ENCODE measurements at regions not wholly inside any gene's neighbourhood (a gene's known extent, or its start where the extent isn't known, plus 50 kb on each side); places are given as distances from the start of the nearest gene placed in this dataset.

- no peak for DNase-seq
Measured at GRCh38 chr6:115717472-115717871, 343.2 kb downstream of the FRK start.

GRCh38 chr6:115717062-115717461, 343.6 kb downstream of the FRK start:
- DNase-seq = no peak

GRCh38 chr6:115712291-115712961, 348.3 kb downstream of the FRK start:
- no peak for DNase-seq

- DNase-seq = no peak
Measured at GRCh38 chr6:115708850-115709249, 351.8 kb downstream of the FRK start.

GRCh38 chr6:115706981-115707380, 353.7 kb downstream of the FRK start:
- DNase-seq = no peak

- DNase-seq = no peak
Measured at GRCh38 chr6:115706324-115706723, 354.4 kb downstream of the FRK start.

GRCh38 chr6:115704028-115704427, 356.7 kb downstream of the FRK start:
- no peak for DNase-seq

- DNase-seq = no peak
Measured at GRCh38 chr6:115691433-115691832, 369.3 kb downstream of the FRK start.

GRCh38 chr6:115690854-115691253, 369.8 kb downstream of the FRK start:
- no peak for DNase-seq

- DNase-seq = no peak
Measured at GRCh38 chr6:115681978-115682775, 378.5 kb downstream of the FRK start.

- no peak for DNase-seq
Measured at GRCh38 chr6:115680621-115681020, 380.1 kb downstream of the FRK start.

- no peak for DNase-seq
Measured at GRCh38 chr6:115677198-115677597, 383.5 kb downstream of the FRK start.

- DNase-seq = no peak
Measured at GRCh38 chr6:115675443-115675842, 385.2 kb downstream of the FRK start.

- no peak for DNase-seq
Measured at GRCh38 chr6:115668781-115669180, 391.9 kb downstream of the FRK start.

- no peak for DNase-seq
Measured at GRCh38 chr6:115668211-115668610, 392.5 kb downstream of the FRK start.

- no peak for DNase-seq
Measured at GRCh38 chr6:115667478-115668026, 393.1 kb downstream of the FRK start.

GRCh38 chr6:115666997-115667396, 393.7 kb downstream of the FRK start:
- DNase-seq = no peak

- DNase-seq = no peak
Measured at GRCh38 chr6:115665310-115665709, 395.4 kb downstream of the FRK start.

- DNase-seq = no peak
Measured at GRCh38 chr6:115663681-115664080, 397.0 kb downstream of the FRK start.

- DNase-seq = peak; percentile 64
Measured at GRCh38 chr6:115643762-115644161, 416.9 kb downstream of the FRK start.

GRCh38 chr6:115634887-115635286, 425.8 kb downstream of the FRK start:
- no peak for DNase-seq

- no peak for DNase-seq
Measured at GRCh38 chr6:115634131-115634530, 426.6 kb downstream of the FRK start.

- no peak for DNase-seq
Measured at GRCh38 chr6:115631028-115631427, 429.7 kb downstream of the FRK start.

Data from fibroblast of skin of scalp (primary cell).